ENCODE measurements at regions not wholly inside any gene's neighbourhood (a gene's known extent, or its start where the extent isn't known, plus 50 kb on each side); places are given as distances from the start of the nearest gene placed in this dataset.
"Not testable (repeated sequence)": the region's sequence is repeated elsewhere in the genome, so short reads cannot be mapped to it uniquely, and the experiment has no call there.

DNA sequence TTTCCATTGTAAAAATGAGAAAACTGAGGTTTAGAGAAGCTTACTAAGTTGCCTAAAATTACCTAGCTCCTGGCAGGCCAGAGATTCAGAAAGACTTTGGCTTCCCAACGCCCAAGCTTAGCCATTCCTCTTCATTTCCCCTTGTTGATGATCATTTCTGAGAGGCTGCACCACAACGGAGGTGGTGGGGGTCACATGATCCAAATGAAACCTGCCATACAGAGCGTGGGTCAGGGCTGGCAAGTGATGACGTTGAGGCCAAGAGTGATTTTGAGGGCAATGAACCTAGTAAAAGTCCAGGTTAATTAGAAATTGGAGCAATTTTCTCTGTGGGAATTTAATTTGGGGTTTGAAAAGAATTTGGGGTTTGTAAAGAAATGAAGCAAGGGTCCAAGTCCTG, 109.9 kb downstream of the TMEM182 start:
- DNase-seq = no peak

DNA sequence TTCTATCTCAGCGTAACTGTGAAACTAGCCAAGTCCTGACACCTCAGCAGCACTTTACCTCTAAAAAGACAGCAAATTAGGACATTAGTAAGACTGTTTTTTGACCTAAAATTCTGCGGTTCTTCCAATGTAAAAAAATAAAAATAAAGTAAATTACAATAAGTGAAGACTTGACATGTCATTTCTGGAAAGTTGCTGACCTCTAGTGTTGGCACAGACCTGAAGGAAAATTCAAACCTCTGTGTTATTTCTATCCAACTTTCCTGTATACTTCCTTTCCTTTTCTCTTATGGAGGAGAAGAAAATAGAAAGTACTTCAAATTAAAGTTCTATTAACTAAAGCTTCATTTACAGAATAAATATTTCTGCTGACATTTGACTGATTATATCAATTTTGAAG, 110.6 kb downstream of the TMEM182 start:
- no peak for DNase-seq

GRCh38 chr2:102879513-102879912, 117.7 kb downstream of the TMEM182 start:
- not testable (repeated sequence) for DNase-seq

GRCh38 chr2:102880731-102881130, 118.9 kb downstream of the TMEM182 start:
- no peak for DNase-seq

DNA sequence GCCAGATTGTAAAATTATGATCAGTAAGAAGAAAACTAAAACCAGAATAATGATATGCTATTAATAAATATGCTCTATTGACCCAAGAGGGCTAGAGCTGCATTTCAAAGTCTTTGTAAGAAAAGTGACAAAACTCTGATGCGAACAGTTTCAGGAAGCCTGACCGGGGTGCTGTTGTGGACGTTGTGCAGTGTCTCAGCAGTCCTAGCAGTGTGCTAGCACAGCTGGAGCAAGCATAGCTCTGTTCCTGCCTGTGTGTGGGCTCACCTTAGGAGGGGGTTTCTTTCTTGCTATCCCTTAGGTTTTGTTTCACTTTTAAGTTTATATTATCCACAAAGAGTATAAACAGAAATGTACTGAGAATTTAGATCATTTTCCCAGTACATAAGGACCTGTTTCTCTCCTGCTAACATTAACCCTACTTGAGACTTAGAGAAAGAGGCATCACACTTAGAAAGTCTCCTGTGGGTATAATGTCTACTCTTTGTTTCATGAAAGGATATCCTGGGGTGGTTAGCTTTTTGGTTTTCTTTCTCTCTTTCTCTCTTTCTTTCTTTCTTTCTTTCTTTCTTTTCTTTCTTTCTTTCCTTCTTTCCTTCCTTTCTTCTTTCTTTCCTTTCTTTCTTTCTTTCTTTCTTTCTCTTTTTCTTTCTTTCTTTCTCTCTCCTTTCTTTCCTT, 124.5 kb downstream of the TMEM182 start:
- no peak for DNase-seq

- DNase-seq = no peak
These were observed 126.7 kb downstream of the TMEM182 start for GRCh38 chr2:102888514-102888913.

- DNase-seq = no peak
These were observed 129.5 kb downstream of the TMEM182 start for GRCh38 chr2:102891296-102891695.

- no peak for DNase-seq
These were observed 131.0 kb downstream of the TMEM182 start for GRCh38 chr2:102892698-102893310.

GRCh38 chr2:102893870-102894269, 132.0 kb downstream of the TMEM182 start:
- no peak for DNase-seq

GRCh38 chr2:102895376-102895775, 133.5 kb downstream of the TMEM182 start:
- DNase-seq = no peak

GRCh38 chr2:102909240-102909639, 147.4 kb downstream of the TMEM182 start:
- not testable (repeated sequence) for DNase-seq

- no peak for DNase-seq
These were observed 148.9 kb downstream of the TMEM182 start for GRCh38 chr2:102910724-102911123.

- DNase-seq = no peak
These were observed 153.3 kb downstream of the TMEM182 start for GRCh38 chr2:102915128-102915527.

GRCh38 chr2:102922321-102922720, 160.5 kb downstream of the TMEM182 start:
- no peak for DNase-seq

DNA sequence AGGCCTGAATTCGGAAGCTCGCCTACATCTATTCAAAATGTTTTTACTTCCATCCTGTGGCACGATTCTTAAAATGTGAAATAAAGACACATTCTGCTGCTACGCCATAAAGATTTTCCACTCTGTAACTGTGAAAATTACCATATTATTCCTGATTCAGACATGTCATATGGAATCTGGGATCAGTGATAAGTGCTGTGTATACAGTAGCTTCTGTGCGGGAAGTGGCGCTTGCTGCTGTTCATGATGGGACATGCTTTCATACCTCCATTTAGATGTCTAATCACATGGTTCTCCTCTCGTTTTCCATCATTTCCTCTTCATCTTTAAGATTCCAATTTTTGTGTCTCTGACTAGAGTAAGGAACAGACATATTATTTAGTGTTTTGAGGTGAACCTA, 163.2 kb downstream of the TMEM182 start:
- DNase-seq = no peak

- DNase-seq = no peak
These were observed 166.0 kb downstream of the TMEM182 start for GRCh38 chr2:102927854-102928267.

GRCh38 chr2:102929721-102930120, 167.9 kb downstream of the TMEM182 start:
- DNase-seq = no peak

DNA sequence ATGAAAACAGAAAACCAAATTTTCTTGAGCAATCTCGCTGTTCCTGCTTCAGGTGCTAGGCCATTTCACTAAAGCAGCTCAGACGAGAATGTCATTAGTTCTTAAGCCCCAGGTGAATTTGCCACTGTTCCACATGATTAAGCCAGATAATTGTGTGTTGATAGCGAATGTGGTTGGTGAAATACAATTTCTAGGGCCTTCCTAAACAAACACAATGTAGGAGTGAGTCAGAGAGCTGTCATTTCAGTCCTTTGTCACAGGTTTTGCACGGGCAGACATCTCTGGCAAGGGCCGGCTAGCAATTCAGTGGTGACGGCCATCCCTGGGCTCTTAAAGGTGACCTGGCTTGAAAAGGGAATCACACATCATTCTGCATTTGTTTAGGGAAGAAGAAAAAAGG, 170.7 kb downstream of the TMEM182 start:
- no peak for DNase-seq

- no peak for DNase-seq
These were observed 177.4 kb downstream of the TMEM182 start for GRCh38 chr2:102939207-102939606.

- no peak for DNase-seq
These were observed 178.9 kb downstream of the TMEM182 start for GRCh38 chr2:102940684-102941083.

DNA sequence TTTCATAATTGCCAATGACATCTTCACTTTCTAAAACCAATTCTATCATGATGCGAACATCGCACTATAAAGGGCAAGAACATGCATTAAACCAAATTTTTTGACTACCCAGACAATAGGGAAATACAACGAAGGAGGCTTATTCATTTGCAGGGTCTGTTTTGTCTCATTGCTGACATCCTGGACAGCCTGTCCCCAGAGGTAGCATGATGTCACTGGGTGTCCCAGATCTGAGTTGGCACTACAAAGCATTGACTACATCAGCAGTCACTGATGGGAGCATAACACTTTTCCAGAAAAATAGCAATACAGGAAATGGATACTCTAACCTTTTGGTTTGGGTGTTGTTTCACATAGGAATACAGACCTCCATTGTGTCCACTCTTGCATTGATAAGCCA, 180.3 kb downstream of the TMEM182 start:
- DNase-seq = no peak

GRCh38 chr2:102943251-102943650, 181.4 kb downstream of the TMEM182 start:
- no peak for DNase-seq

DNA sequence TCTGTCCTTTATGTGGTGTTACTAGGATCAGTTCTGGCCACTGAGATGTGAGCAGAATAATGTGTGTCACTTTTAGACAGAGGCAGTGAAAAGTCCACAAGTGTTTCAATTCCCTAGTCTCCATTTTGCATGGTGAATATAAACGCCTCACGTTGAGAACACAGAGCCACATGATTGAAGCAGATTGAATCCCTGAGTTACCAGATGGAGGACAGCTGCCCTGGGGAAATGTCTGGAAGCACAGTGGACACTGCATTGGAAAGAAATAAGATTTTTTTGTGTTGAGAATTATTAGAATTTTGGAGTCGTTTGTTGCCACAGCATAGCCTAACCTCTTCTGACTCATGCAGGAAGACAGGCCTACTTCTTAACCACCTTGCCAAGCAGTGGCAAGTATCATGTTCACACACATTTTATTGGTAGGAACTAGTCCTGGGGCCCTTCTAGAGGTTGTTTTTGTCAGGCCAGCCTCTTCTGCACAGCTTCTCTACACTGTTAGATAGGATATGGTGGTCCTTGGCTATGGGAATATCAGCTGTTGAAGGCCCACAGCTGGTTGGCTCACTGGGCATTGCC, 188.6 kb downstream of the TMEM182 start:
- DNase-seq = no peak

DNA sequence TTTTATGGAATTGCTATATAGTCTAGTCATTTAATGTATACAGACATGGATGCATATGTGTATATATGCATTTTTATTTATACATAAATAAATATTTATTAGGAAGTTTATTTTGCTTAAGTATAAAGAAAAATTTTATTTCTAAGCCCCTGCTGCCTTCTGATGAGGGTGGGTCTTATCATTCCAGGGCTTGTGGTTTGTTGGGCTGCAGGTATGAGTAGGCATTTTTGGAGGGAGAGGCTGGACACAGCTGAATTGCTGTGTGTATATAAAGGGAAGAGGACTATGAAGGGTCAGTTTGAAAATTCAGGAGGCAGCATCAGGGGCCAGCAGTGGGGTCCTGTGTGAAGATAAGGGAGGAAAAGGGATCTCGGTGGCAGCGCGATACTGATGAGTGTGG, 189.4 kb downstream of the TMEM182 start:
- DNase-seq = no peak

DNA sequence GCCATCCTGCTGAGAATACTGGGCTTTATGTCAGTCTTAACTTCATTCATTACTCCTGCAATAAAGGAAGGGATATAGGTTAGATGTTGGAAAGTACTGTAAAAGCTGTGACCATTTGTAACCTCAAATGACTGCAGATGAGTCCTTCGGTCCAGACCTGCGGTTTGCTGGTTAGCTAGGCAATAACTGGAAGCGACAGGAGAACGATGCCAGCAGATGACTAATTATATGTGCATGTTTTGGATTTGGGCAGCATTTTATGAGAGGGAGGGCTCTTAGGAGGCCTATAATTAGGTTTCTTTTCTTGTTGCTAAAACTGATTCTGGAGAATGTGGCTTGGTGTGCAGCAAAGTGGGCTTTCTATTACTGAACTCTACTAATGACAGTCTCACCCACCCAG, 205.6 kb downstream of the TMEM182 start:
- no peak for DNase-seq

Data from hippocampal formation (tissue), 2 donors.